GM12878 (cell line): ENCODE measurements at regions not wholly inside any gene's neighbourhood (a gene's known extent, or its start where the extent isn't known, plus 50 kb on each side); places are given as distances from the start of the nearest gene placed in this dataset.

ENCODE experiments used
- ATAC-seq: fragments of 200-7000 bp; cut with Tn5 transposase; 3 replicates; pipeline ENCODE4 v1.9.1; 2020; ENCODE audit warnings: mild to moderate bottlenecking, moderate library complexity
- BruUV-seq: library from RNA; stranded (reverse); fragments of 400-500 nt; replicated peaks from 2 replicates; lab custom pipeline; 2021; lab: Mats Ljungman, UMichigan
- CTCF ChIA-PET: fragments of 300-600 bp; sonication (Branson Sonifier 250); formaldehyde crosslinking; extraction: SDS; loops from one replicate; lab custom pipeline; 2021; ENCODE audit warnings: inconsistent platforms; lab: Yijun Ruan, JAX
- POLR2A ChIA-PET: fragments of 350-600 bp; formaldehyde crosslinking; extraction: SDS; loops from one replicate; lab custom pipeline; 2021; ENCODE audit warnings: inconsistent platforms; lab: Charles Lee
- RAD21 ChIA-PET: fragments of 300-600 bp; sonication (Branson Sonifier 250); formaldehyde crosslinking; loops from one replicate; lab custom pipeline; 2023; ENCODE audit warnings: antibody characterized with exemption; ENCODE audit not compliant: unreplicated experiment; lab: Charles Lee
- SMC1A ChIA-PET: fragments of 300-600 bp; sonication (Branson Sonifier 250); formaldehyde crosslinking; loops from one replicate; lab custom pipeline; 2023; ENCODE audit not compliant: unreplicated experiment, uncharacterized antibody; lab: Charles Lee
- DNase-seq: peaks from one replicate; pipeline ENCODE4 v3.0.0-alpha.2; 2011; ENCODE audit warnings: low read depth, low spot score
- FAIRE-seq: peaks from 3 replicates; lab custom pipeline; 2011; peaks lifted over from hg19 to GRCh38; lab: Jason Lieb, UNC
- H2AFZ ChIP-seq: 2 replicates; pipeline ENCODE4 v1.6.0; 2011; ENCODE audit warnings: low read depth, low read length, control low read depth; ENCODE audit not compliant: control insufficient read depth
- H3K27ac ChIP-seq: 2 replicates; pipeline ENCODE4 v1.5.1; 2011; ENCODE audit warnings: control low read depth; ENCODE audit not compliant: control insufficient read depth, insufficient read depth
- H3K27me3 ChIP-seq, 2 experiments: replicated peaks in 1 of 2; 2 replicates each; pipeline versions ENCODE4 v1.6.0 to v1.6.1; 2011; ENCODE audit warnings: low read length in 1 of 2; ENCODE audit not compliant: control insufficient read depth in 2 of 2, insufficient read depth in 2 of 2
- H3K36me3 ChIP-seq, 2 experiments: 2 replicates each; pipeline ENCODE4 v1.5.1; 2011; ENCODE audit warnings: low read length in 1 of 2; ENCODE audit not compliant: control insufficient read depth in 2 of 2, insufficient read depth in 2 of 2
- H3K4me1 ChIP-seq: 2 replicates; pipeline ENCODE4 v1.6.1; 2011; ENCODE audit warnings: mild to moderate bottlenecking, low read length, moderate library complexity, mixed read lengths; ENCODE audit not compliant: control insufficient read depth, insufficient read depth
- H3K4me2 ChIP-seq: 2 replicates; pipeline ENCODE4 v1.6.0; 2011; ENCODE audit warnings: control low read depth; ENCODE audit not compliant: control insufficient read depth, insufficient read depth
- H3K4me3 ChIP-seq: fragments of 200-600 bp; sonication (generic); 2 replicates; pipeline ENCODE4 v1.5.1; 2016
- H3K79me2 ChIP-seq: 2 replicates; pipeline ENCODE4 v1.6.0; 2011; ENCODE audit warnings: low read length; ENCODE audit not compliant: control insufficient read depth, insufficient read depth
- H3K9ac ChIP-seq: 2 replicates; pipeline ENCODE4 v1.8.0; 2011; ENCODE audit warnings: low read length, control low read depth, mixed read lengths; ENCODE audit not compliant: control insufficient read depth, insufficient read depth
- H3K9me3 ChIP-seq: replicated peaks from 3 replicates; pipeline ENCODE4 v1.5.1; 2011; ENCODE audit warnings: mild to moderate bottlenecking, low read length; ENCODE audit not compliant: control insufficient read depth, insufficient read depth
- H4K20me1 ChIP-seq: 2 replicates; pipeline ENCODE4 v1.6.0; 2011; ENCODE audit not compliant: control insufficient read depth, insufficient read depth
- IKZF2 ChIP-seq, 2 experiments: fragments of 450-650 bp; IDR thresholded peaks; 2 replicates each; pipeline ENCODE4 v1.6.1; 2017; ENCODE audit warnings: mild to moderate bottlenecking in 2 of 2, moderate library complexity in 2 of 2
- NR2C1 ChIP-seq: fragments of 450-650 bp; IDR thresholded peaks from 2 replicates; pipeline ENCODE4 v1.6.1; 2017; ENCODE audit warnings: antibody characterized with exemption, mild to moderate bottlenecking, moderate library complexity
- RFX5 ChIP-seq: IDR thresholded peaks from 2 replicates; pipeline ENCODE4 v1.6.1; 2011; ENCODE audit warnings: low read depth, low read length, improper control_type of control experiment
- ZNF207 ChIP-seq: fragments of 450-650 bp; IDR thresholded peaks from 2 replicates; pipeline ENCODE4 v1.6.1; 2014; ENCODE audit warnings: antibody characterized with exemption, mild to moderate bottlenecking, borderline replicate concordance
- WGBS: methylation state at CpG from one replicate; pipeline ENCODE4 v1.1.6; 2016; ENCODE audit warnings: low lambda C conversion rate; ENCODE audit not compliant: insufficient replicate concordance, insufficient coverage; ENCODE audit errors: missing lambda C conversion rate; 5-methylcytosine and 5-hydroxymethylcytosine counted together
- in situ Hi-C: fragments of 300-500 bp; cut with MboI; formaldehyde crosslinking; loops from 9 replicates; pipeline ENCODE4 v1.14.3; 2018; ENCODE audit warnings: mixed read lengths
- intact Hi-C: fragments of 100-400 bp; cut with micrococcal nuclease; formaldehyde crosslinking; loops from one replicate; pipeline ENCODE4 v1.14.2; 2022; ENCODE audit not compliant: unreplicated experiment
- TF ChIP-seq, protein P1 (sequence below): fragments of 450-650 bp; IDR thresholded peaks from 2 replicates; pipeline ENCODE4 v1.6.1; 2018; ENCODE audit warnings: borderline replicate concordance, mild to moderate bottlenecking; ENCODE audit not compliant: partially characterized antibody
- TF ChIP-seq, protein P2 (sequence below): fragments of 450-650 bp; IDR thresholded peaks from 2 replicates; pipeline ENCODE4 v1.6.1; 2016; ENCODE audit warnings: mild to moderate bottlenecking, moderate library complexity, borderline replicate concordance
- TF ChIP-seq, protein P3 (sequence below): IDR thresholded peaks from 2 replicates; pipeline ENCODE4 v1.6.1; 2011; ENCODE audit warnings: low read depth, low read length, improper control_type of control experiment, borderline replicate concordance
- TF ChIP-seq, protein P4 (sequence below): fragments of 450-650 bp; conservative IDR thresholded peaks from 2 replicates; pipeline ENCODE4 v1.6.1; 2017; ENCODE audit warnings: mild to moderate bottlenecking, moderate library complexity

DNA sequence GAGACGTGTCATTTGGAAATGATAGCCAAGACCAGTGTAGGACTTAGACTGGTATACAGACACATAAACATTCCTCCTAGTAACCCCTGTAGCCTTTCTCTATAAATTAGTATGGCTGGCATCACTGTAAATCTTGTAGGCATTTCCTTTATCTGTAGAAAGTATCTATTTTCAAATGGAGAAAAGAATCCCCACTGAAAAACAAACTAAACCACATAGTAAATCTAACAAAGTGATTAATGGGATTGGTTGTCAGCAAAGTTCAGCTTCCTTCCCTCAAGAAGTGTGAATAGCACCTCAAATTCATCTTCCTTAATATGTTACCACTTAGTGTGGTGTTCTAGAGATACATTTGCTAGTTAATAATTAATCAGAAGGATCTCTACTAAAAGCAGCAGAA is 119.4 kb upstream of the NBEA start:
- intact Hi-C loops = no loop called here

DNA sequence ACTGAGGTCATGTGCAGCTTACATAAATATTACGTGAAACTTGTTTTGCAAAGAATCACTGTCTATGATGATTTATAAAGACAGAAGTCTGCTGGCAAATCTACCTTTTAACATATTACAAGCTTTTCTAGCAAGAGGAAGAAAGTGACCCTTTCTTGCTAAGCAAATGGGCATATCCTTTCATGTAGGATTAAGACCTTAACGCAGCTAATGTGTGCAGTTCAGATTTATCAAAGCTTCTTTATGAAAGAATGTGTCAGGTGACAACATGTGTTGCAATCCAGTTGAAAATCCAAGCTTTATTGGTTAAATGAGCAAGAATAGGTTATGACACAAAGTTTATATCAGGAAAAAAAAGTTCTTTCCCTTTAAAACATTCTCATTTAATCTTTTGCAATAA is 115.6 kb upstream of the NBEA start:
- Histone ChIP-seq H3K4me2 (no peak overlapping the region), H3K27ac (no peak overlapping the region), H3K36me3 (no peaks in the 10 kb centered on the region), H3K79me2 (no peaks in the 10 kb centered on the region), H3K4me3 (no peak overlapping the region), H4K20me1 (no peaks in the 10 kb centered on the region), H3K9me3 (no peaks in the 10 kb centered on the region), H3K27me3 (no peaks in the 10 kb centered on the region), H2AFZ (no peak overlapping the region), H3K9ac (no peak overlapping the region), H3K4me1 (no peaks in the 10 kb centered on the region)
- ChIA-PET SMC1A (interaction anchor here (1.5 kb wide), 1 partner anchor 9 kb away, joined by 4 read pairs; no protein-coding TSS in a partner anchor), RAD21 (no interaction called here), POLR2A (no interaction called here), CTCF (no interaction called here)
- FAIRE-seq = no peak
- 48% methylated on average over 2 of the region's 2 CpGs for WGBS
- DNase-seq = no peak
- ATAC-seq = no peak
- in situ Hi-C loops = no loop called here
- no TSS peak for BruUV-seq
- intact Hi-C loops = no loop called here
- TF ChIP-seq NR2C1 (no peak), ZNF207 (no peak), IKZF2 (IDR thresholded peaks at IDR 0.05) (no peak)
- TF ChIP-seq, protein P1, sequence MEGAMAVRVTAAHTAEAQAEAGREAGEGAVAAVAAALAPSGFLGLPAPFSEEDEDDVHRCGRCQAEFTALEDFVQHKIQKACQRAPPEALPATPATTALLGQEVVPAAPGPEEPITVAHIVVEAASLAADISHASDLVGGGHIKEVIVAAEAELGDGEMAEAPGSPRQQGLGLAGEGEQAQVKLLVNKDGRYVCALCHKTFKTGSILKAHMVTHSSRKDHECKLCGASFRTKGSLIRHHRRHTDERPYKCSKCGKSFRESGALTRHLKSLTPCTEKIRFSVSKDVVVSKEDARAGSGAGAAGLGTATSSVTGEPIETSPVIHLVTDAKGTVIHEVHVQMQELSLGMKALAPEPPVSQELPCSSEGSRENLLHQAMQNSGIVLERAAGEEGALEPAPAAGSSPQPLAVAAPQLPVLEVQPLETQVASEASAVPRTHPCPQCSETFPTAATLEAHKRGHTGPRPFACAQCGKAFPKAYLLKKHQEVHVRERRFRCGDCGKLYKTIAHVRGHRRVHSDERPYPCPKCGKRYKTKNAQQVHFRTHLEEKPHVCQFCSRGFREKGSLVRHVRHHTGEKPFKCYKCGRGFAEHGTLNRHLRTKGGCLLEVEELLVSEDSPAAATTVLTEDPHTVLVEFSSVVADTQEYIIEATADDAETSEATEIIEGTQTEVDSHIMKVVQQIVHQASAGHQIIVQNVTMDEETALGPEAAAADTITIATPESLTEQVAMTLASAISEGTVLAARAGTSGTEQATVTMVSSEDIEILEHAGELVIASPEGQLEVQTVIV = no peak
- TF ChIP-seq, protein P2, sequence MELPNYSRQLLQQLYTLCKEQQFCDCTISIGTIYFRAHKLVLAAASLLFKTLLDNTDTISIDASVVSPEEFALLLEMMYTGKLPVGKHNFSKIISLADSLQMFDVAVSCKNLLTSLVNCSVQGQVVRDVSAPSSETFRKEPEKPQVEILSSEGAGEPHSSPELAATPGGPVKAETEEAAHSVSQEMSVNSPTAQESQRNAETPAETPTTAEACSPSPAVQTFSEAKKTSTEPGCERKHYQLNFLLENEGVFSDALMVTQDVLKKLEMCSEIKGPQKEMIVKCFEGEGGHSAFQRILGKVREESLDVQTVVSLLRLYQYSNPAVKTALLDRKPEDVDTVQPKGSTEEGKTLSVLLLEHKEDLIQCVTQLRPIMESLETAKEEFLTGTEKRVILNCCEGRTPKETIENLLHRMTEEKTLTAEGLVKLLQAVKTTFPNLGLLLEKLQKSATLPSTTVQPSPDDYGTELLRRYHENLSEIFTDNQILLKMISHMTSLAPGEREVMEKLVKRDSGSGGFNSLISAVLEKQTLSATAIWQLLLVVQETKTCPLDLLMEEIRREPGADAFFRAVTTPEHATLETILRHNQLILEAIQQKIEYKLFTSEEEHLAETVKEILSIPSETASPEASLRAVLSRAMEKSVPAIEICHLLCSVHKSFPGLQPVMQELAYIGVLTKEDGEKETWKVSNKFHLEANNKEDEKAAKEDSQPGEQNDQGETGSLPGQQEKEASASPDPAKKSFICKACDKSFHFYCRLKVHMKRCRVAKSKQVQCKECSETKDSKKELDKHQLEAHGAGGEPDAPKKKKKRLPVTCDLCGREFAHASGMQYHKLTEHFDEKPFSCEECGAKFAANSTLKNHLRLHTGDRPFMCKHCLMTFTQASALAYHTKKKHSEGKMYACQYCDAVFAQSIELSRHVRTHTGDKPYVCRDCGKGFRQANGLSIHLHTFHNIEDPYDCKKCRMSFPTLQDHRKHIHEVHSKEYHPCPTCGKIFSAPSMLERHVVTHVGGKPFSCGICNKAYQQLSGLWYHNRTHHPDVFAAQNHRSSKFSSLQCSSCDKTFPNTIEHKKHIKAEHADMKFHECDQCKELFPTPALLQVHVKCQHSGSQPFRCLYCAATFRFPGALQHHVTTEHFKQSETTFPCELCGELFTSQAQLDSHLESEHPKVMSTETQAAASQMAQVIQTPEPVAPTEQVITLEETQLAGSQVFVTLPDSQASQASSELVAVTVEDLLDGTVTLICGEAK = no peak
- TF ChIP-seq, protein P3, sequence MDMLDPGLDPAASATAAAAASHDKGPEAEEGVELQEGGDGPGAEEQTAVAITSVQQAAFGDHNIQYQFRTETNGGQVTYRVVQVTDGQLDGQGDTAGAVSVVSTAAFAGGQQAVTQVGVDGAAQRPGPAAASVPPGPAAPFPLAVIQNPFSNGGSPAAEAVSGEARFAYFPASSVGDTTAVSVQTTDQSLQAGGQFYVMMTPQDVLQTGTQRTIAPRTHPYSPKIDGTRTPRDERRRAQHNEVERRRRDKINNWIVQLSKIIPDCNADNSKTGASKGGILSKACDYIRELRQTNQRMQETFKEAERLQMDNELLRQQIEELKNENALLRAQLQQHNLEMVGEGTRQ = no peak
- TF ChIP-seq, protein P4, sequence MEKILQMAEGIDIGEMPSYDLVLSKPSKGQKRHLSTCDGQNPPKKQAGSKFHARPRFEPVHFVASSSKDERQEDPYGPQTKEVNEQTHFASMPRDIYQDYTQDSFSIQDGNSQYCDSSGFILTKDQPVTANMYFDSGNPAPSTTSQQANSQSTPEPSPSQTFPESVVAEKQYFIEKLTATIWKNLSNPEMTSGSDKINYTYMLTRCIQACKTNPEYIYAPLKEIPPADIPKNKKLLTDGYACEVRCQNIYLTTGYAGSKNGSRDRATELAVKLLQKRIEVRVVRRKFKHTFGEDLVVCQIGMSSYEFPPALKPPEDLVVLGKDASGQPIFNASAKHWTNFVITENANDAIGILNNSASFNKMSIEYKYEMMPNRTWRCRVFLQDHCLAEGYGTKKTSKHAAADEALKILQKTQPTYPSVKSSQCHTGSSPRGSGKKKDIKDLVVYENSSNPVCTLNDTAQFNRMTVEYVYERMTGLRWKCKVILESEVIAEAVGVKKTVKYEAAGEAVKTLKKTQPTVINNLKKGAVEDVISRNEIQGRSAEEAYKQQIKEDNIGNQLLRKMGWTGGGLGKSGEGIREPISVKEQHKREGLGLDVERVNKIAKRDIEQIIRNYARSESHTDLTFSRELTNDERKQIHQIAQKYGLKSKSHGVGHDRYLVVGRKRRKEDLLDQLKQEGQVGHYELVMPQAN = no peak

More for the DNA sequence above, 119.4 kb upstream of the NBEA start:
- ChIA-PET RAD21 (no interaction called here), CTCF (no interaction called here), POLR2A (no interaction called here), SMC1A (no interaction called here)
- no peaks in the 10 kb centered on the region for H3K4me1 ChIP-seq
- BruUV-seq = no TSS peak
- no peak overlapping the region for H3K27ac ChIP-seq
- no peaks in the 10 kb centered on the region for H3K27me3 ChIP-seq
- H3K9ac ChIP-seq = no peak overlapping the region
- ATAC-seq (no peak), FAIRE-seq (no peak), DNase-seq (no peak)
- H3K36me3 ChIP-seq = no peaks in the 10 kb centered on the region
- TF ChIP-seq RFX5 = no peak
- no peak overlapping the region for H3K4me2 ChIP-seq
- H3K4me3 ChIP-seq = no peak overlapping the region
- 36% methylated on average over 1 of the region's 1 CpG for WGBS
- no peak overlapping the region for H2AFZ ChIP-seq
- no peaks in the 10 kb centered on the region for H3K79me2 ChIP-seq
- in situ Hi-C loops = no loop called here
- H4K20me1 ChIP-seq = no peaks in the 10 kb centered on the region
- H3K9me3 ChIP-seq = no peaks in the 10 kb centered on the region
